HL-60 (cell line): ENCODE measurements at regions not wholly inside any gene's neighbourhood (a gene's known extent, or its start where the extent isn't known, plus 50 kb on each side); places are given as distances from the start of the nearest gene placed in this dataset.

Source experiments
- DNase-seq, 2 experiments: peaks; one replicate each; pipeline ENCODE4 v3.0.0-alpha.2; 2010 to 2020; ENCODE audit warnings: low read depth in 1 of 2, low spot score in 1 of 2
- H3K27ac ChIP-seq: fragments of 250-450 bp; sonication (Bioruptor Pico); replicated peaks from 2 replicates; pipeline ENCODE4 v1.5.1; 2020; ENCODE audit warnings: mild to moderate bottlenecking, moderate library complexity
- H3K27me3 ChIP-seq: fragments of 250-450 bp; sonication (Bioruptor Pico); 2 replicates; pipeline ENCODE4 v1.5.1; 2021; ENCODE audit warnings: mild to moderate bottlenecking, moderate library complexity; ENCODE audit not compliant: insufficient read depth, poor library complexity, severe bottlenecking
- H3K4me3 ChIP-seq: replicated peaks from 2 replicates; pipeline ENCODE4 v1.5.1; 2011; ENCODE audit warnings: mild to moderate bottlenecking, control low read depth, low read length; ENCODE audit not compliant: insufficient read depth
- GABPA ChIP-seq: IDR thresholded peaks from 2 replicates; pipeline ENCODE4 v1.6.1; 2012; ENCODE audit warnings: low read depth
- POLR2AphosphoS5 ChIP-seq: IDR thresholded peaks from 2 replicates; pipeline ENCODE4 v1.6.1; 2012; ENCODE audit warnings: low read depth
- SPI1 ChIP-seq: IDR thresholded peaks from 2 replicates; pipeline ENCODE4 v1.6.1; 2012; ENCODE audit warnings: low read depth, mild to moderate bottlenecking, borderline replicate concordance
- TF ChIP-seq, protein P1 (sequence below): IDR thresholded peaks from 2 replicates; pipeline ENCODE4 v1.6.1; 2012; ENCODE audit warnings: low read depth; ENCODE audit not compliant: insufficient replicate concordance
- TF ChIP-seq, protein P2 (sequence below): IDR thresholded peaks from one replicate; pipeline ENCODE4 v1.5.1; 2011; ENCODE audit warnings: low read length, control low read depth, inconsistent platforms; ENCODE audit not compliant: insufficient read depth

DNA sequence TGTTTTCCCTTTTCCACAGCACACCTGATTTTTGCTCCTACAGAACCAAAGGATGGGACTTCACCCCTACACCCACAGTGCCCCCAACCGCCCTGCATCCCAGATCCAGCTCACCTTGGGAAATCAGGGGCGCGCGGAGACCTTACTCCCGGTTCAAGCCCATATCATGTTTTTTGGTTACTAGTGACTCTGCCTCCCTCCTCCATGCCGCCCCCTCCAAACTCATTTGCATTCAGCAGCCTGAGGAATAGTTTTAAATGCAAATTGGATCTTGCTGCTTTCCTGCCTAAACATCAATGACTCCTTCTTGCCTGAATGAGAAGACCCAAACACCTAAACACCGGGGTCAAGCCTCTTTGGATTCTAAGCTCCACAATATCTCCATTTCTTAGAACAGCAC is 331.8 kb downstream of the TMEM114 start:
- H3K27ac ChIP-seq, result no peak overlapping the region
- TF ChIP-seq, protein P1, sequence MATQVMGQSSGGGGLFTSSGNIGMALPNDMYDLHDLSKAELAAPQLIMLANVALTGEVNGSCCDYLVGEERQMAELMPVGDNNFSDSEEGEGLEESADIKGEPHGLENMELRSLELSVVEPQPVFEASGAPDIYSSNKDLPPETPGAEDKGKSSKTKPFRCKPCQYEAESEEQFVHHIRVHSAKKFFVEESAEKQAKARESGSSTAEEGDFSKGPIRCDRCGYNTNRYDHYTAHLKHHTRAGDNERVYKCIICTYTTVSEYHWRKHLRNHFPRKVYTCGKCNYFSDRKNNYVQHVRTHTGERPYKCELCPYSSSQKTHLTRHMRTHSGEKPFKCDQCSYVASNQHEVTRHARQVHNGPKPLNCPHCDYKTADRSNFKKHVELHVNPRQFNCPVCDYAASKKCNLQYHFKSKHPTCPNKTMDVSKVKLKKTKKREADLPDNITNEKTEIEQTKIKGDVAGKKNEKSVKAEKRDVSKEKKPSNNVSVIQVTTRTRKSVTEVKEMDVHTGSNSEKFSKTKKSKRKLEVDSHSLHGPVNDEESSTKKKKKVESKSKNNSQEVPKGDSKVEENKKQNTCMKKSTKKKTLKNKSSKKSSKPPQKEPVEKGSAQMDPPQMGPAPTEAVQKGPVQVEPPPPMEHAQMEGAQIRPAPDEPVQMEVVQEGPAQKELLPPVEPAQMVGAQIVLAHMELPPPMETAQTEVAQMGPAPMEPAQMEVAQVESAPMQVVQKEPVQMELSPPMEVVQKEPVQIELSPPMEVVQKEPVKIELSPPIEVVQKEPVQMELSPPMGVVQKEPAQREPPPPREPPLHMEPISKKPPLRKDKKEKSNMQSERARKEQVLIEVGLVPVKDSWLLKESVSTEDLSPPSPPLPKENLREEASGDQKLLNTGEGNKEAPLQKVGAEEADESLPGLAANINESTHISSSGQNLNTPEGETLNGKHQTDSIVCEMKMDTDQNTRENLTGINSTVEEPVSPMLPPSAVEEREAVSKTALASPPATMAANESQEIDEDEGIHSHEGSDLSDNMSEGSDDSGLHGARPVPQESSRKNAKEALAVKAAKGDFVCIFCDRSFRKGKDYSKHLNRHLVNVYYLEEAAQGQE, result no peak
- no peak for TF ChIP-seq POLR2AphosphoS5
- no peaks in the 10 kb centered on the region for H3K27me3 ChIP-seq
- DNase-seq, result no peak
- no peak overlapping the region for H3K4me3 ChIP-seq

DNA sequence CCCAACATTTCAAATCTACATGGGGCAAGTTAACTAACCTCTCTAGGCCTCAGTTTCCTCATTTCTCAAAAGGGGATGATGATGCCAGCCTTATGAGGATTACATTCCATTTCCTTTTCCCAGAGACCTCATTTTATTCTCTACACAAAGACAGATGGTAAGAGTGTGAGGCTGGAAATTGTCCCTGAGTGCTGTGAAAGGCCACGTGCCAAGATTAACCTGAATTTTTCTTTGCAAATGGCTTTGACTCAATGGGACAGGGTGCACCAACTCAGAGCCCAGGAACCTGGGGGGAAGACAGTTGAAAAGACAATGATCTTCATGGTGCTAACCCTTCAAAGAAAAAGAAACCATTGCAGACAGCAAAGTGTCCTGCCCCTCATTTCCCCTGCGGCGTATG is 332.8 kb downstream of the TMEM114 start:
- H3K27me3 ChIP-seq, result no peaks in the 10 kb centered on the region
- no peak for DNase-seq
- H3K4me3 ChIP-seq, result no peak overlapping the region
- TF ChIP-seq SPI1, result no peak
- TF ChIP-seq, protein P1, result no peak
- no peak for TF ChIP-seq POLR2AphosphoS5
- no peak for TF ChIP-seq GABPA
- TF ChIP-seq, protein P2, sequence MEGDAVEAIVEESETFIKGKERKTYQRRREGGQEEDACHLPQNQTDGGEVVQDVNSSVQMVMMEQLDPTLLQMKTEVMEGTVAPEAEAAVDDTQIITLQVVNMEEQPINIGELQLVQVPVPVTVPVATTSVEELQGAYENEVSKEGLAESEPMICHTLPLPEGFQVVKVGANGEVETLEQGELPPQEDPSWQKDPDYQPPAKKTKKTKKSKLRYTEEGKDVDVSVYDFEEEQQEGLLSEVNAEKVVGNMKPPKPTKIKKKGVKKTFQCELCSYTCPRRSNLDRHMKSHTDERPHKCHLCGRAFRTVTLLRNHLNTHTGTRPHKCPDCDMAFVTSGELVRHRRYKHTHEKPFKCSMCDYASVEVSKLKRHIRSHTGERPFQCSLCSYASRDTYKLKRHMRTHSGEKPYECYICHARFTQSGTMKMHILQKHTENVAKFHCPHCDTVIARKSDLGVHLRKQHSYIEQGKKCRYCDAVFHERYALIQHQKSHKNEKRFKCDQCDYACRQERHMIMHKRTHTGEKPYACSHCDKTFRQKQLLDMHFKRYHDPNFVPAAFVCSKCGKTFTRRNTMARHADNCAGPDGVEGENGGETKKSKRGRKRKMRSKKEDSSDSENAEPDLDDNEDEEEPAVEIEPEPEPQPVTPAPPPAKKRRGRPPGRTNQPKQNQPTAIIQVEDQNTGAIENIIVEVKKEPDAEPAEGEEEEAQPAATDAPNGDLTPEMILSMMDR, result no peak
- H3K27ac ChIP-seq, result no peak overlapping the region

DNA sequence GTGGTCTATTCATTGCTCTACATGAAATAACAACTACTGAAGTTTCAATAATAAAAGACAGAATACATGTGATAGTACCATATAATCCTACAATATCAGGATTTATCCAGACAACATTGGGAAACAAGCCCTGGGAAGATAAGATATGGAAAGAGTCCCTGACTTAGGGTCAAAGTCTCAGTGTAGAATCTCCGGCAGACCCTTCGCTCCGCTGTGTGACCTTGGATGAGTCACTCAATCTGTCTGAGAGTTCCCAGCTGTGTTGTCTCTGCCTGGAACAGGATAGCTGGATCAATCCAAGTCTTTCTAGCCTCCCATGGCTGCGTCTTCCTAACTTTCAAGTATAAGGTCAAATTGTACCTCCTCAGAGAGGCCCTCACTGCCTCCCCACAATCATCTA is 335.9 kb downstream of the TMEM114 start:
- no peak overlapping the region for H3K27ac ChIP-seq
- TF ChIP-seq POLR2AphosphoS5 (no peak), GABPA (no peak), SPI1 (no peak)
- TF ChIP-seq, protein P1, result no peak
- TF ChIP-seq, protein P2, result no peak
- DNase-seq, result no peak
- H3K4me3 ChIP-seq, result no peak overlapping the region
- H3K27me3 ChIP-seq, result peaks cover 2% of the 10 kb centered on the region

DNA sequence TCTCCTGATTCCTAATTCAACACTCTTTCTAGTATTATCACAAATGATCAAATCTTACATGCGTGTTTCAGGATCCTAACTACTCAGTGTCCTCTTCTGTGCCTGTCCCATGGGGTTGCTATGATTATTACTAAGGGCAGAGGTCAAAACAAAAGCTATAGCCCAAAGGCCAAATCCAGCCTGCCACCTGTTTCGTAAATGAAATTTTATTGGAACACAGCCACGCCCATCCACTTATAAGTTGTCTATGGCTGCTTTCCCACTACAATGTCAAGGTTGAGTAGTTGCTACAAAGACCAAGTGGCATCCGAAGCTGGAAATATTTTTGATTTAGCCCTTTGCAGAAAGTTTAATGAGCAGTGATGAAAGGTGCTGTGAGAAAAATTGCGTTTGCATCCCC is 336.6 kb downstream of the TMEM114 start:
- no peak for DNase-seq
- Histone ChIP-seq H3K27ac (no peak overlapping the region), H3K27me3 (peaks cover 2% of the 10 kb centered on the region), H3K4me3 (no peak overlapping the region)
- TF ChIP-seq, protein P1, result no peak
- TF ChIP-seq GABPA (no peak), POLR2AphosphoS5 (no peak), SPI1 (no peak)
- TF ChIP-seq, protein P2, result no peak
